HPDE6-E6E7 (cell line): ENCODE measurements at regions not wholly inside any gene's neighbourhood (a gene's known extent, or its start where the extent isn't known, plus 50 kb on each side); places are given as distances from the start of the nearest gene placed in this dataset.

ENCODE experiments used
- DNase-seq: peaks from one replicate; pipeline ENCODE4 v3.0.0; 2011; ENCODE audit warnings: missing footprints; ENCODE audit errors: extremely low spot score

DNA sequence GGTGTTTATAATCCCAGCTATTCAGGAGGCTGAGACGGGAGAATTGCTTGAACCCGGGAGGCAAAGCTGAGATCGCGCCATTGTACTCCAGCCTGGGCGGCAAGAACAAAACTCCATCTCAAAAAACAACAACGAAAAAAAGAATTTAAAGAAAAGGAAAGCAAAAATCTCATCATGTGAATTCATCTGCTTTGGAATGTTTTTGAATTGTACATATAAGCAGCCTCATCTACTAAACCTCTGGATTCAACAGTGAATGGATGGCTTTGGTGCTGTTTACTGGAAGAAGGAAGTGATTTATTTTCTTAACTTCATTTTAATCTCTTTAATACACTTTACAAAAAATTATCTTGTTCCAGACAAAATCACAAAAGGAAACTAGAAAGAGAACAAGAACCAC, 51.8 kb upstream of the PNRC1 start:
- DNase-seq, result no peak

GRCh38 chr6:89027756-89028155, 52.8 kb upstream of the PNRC1 start:
- no peak for DNase-seq

DNA sequence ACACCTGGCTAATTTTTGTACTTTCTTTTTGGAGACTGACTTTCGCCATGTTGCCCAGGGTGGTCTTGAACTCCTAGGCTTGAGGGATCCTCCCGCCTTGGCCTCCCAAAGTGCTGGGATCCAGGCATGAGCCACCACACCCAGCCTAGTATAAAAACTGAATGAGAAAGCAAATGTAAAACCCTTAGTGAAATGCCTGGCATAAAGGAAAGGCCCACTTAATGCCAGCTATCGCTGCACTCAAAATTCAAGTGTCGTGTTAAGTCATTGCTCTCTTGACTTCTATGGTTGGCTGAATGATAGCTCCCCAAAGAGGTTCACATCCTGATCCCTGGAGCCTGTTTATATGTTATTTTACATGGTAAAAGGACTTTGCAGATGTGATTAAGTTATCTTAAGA, 54.4 kb upstream of the PNRC1 start:
- no peak for DNase-seq

- DNase-seq, result no peak
These were observed 54.9 kb upstream of the PNRC1 start for GRCh38 chr6:89025633-89026032.

- DNase-seq, result no peak
These were observed 56.1 kb upstream of the PNRC1 start for GRCh38 chr6:89024456-89024855.

- no peak for DNase-seq
These were observed 56.7 kb upstream of the PNRC1 start for GRCh38 chr6:89023591-89024441.

DNA sequence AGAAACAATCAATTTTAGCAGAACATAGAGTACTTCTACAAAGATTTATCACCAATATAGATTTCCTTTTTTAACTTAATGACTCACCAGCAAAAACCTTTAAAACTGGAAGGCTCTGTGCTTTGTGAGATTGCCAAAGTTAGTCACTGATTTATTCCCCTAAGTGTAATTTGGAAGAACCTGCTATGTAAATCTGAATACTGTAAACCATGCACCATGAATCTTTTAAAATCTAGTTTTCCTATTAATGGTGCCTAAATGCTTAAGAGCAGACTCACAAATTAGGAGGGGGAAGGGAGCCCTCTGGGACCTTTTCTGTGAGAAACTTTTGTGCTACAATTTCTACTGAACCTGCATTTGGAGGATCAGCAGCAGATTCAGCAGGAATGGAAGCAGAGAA, 57.8 kb upstream of the PNRC1 start:
- no peak for DNase-seq

DNA sequence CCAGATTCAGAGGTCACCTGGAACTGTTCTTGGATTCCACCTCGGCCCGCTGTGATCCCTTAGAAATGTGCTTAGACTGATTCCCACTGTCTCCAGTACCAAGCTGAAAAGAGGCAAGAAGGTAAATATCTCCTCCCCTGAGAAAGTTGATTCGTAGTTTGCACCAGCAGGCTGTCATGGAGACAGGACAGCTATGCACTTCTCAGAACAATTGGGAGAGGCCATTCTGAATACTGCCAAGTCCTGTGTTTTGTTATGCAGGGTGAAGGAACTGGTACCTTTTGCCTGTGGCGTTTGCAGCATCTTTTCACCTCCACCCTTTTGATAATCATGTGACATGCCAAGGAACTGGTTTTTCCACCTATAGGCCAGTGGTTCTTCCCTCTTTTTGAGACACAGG, 58.2 kb upstream of the RNGTT start:
- peak; percentile 9 for DNase-seq

- no peak for DNase-seq
These were observed 52.6 kb upstream of the RNGTT start for GRCh38 chr6:89015971-89016370.

GRCh38 chr6:89013438-89013837, 50.0 kb upstream of the RNGTT start:
- DNase-seq, result no peak
